ENCODE measurements at regions not wholly inside any gene's neighbourhood (a gene's known extent, or its start where the extent isn't known, plus 50 kb on each side); places are given as distances from the start of the nearest gene placed in this dataset.

DNA sequence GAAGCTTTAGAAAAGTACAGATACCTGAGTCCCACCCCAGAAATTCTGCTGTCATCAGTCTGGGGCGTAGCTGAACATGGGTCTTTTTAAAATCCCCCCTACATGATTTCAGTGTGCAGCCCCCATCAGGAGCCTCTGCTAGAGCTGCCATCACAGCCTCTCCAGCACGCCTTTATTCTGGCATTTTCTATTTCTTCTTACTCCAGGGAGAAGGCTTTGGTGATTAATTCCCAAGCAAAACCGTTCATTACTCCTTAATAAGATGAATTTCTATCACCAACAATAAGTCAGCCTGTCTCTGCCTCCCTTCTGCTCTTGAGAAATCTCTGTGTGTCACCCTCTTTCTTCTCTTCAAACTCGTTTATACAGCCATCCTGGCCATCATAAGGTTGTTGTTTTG, 160.3 kb downstream of the KATNAL1 start:
- no peaks in the 10 kb centered on the region for H3K9me3 ChIP-seq (ENCODE audit: severe bottlenecking)
- no peaks in the 10 kb centered on the region for H3K36me3 ChIP-seq (ENCODE audit: low read depth)
- H3K4me1 ChIP-seq (ENCODE audit: insufficient read depth, poor library complexity, severe bottlenecking), result peaks cover 14% of the 10 kb centered on the region
- H3K4me3 ChIP-seq (ENCODE audit: severe bottlenecking), result no peak overlapping the region
- H3K27ac ChIP-seq (ENCODE audit: poor library complexity, severe bottlenecking), result no peak overlapping the region
- DNase-seq (ENCODE audit: low spot score) (no peak), ATAC-seq (ENCODE audit: low read depth) (no peak)
- TF ChIP-seq, protein P1, sequence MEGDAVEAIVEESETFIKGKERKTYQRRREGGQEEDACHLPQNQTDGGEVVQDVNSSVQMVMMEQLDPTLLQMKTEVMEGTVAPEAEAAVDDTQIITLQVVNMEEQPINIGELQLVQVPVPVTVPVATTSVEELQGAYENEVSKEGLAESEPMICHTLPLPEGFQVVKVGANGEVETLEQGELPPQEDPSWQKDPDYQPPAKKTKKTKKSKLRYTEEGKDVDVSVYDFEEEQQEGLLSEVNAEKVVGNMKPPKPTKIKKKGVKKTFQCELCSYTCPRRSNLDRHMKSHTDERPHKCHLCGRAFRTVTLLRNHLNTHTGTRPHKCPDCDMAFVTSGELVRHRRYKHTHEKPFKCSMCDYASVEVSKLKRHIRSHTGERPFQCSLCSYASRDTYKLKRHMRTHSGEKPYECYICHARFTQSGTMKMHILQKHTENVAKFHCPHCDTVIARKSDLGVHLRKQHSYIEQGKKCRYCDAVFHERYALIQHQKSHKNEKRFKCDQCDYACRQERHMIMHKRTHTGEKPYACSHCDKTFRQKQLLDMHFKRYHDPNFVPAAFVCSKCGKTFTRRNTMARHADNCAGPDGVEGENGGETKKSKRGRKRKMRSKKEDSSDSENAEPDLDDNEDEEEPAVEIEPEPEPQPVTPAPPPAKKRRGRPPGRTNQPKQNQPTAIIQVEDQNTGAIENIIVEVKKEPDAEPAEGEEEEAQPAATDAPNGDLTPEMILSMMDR (IDR thresholded peaks at IDR 0.05; ENCODE audit: poor library complexity, severe bottlenecking), result no peak
- H3K27me3 ChIP-seq (ENCODE audit: insufficient read depth, poor library complexity, severe bottlenecking), result no peaks in the 10 kb centered on the region

DNA sequence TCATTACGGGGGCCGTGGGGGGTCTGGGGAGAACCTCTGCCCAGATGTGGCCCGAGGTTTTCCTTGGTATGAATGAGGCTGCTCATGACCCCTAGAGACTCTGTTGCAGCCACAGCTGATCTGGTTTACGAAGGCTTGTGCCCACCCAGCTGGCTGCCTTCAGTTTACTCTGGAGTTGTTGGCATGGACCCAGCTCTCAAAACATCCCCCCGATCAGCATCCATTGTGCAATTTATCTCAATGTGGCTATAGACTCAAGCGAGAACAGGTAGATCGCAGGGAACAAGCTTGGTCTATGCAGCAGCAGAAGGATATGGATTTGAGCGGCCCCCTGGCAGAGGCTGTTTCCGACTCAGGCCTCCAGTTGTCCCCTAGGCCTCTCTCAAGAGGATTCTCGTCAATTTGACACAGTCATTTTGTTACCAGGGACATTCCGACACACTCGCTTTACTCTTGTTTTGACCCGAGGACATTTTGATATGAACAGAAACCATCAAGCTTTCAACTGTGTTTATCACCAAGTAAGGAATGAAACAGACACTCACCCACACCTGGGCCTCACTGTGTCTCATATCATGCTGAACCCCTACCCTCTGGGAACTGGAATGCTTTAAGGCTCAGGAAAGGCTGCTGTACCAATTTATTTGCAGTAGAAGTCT, 161.5 kb downstream of the KATNAL1 start:
- Histone ChIP-seq H3K4me1 (ENCODE audit: insufficient read depth, poor library complexity, severe bottlenecking) (peaks cover 14% of the 10 kb centered on the region), H3K4me3 (ENCODE audit: severe bottlenecking) (no peak overlapping the region), H3K9me3 (ENCODE audit: severe bottlenecking) (no peaks in the 10 kb centered on the region), H3K27me3 (ENCODE audit: insufficient read depth, poor library complexity, severe bottlenecking) (no peaks in the 10 kb centered on the region), H3K27ac (ENCODE audit: poor library complexity, severe bottlenecking) (no peak overlapping the region), H3K36me3 (ENCODE audit: low read depth) (no peaks in the 10 kb centered on the region)
- DNase-seq (ENCODE audit: low spot score), result no peak
- TF ChIP-seq, protein P1 (IDR thresholded peaks at IDR 0.05; ENCODE audit: poor library complexity, severe bottlenecking), result no peak
- ATAC-seq (ENCODE audit: low read depth), result no peak

DNA sequence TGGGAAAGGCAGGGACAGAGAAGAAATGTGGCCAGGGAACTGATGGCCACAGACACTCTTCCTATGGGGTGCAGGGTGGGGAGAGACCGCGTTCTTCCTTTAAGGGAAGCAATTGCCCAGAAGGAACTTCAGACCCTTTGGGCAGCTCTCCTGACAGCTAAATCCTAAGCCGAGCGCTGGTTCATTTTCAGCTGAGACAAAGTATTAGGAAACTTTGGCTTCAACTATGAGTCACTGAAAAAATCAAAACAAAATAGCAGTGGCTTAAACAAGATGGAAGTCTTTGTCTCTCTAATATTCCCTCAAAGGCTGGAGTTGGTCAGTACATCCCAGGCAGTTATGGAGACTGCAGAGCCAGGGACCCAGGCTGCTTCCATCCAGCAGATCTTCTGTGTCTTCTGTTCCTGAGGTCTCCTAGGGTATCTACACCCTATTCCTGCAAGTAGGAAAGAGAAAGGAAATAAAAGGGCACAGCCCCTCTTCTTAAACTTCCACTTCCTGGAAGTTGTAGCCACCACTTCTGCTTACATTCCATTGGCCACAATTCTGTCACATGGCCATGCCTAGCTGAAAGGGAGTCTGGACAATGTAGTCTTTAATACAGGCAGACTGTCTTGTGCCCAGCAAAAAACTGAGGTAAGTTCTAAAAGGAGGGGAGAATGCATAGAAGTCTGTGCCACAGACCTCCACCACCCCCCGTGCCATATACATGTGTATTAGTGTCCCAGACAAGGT, 163.5 kb downstream of the KATNAL1 start:
- Histone ChIP-seq H3K36me3 (ENCODE audit: low read depth) (no peaks in the 10 kb centered on the region), H3K4me1 (ENCODE audit: insufficient read depth, poor library complexity, severe bottlenecking) (peaks cover 14% of the 10 kb centered on the region), H3K27me3 (ENCODE audit: insufficient read depth, poor library complexity, severe bottlenecking) (no peaks in the 10 kb centered on the region), H3K9me3 (ENCODE audit: severe bottlenecking) (no peaks in the 10 kb centered on the region), H3K4me3 (ENCODE audit: severe bottlenecking) (no peak overlapping the region), H3K27ac (ENCODE audit: poor library complexity, severe bottlenecking) (peak overlapping the region; percentile 61)
- ATAC-seq (ENCODE audit: low read depth), result no peak
- no peak for DNase-seq (ENCODE audit: low spot score)
- TF ChIP-seq, protein P1 (IDR thresholded peaks at IDR 0.05; ENCODE audit: poor library complexity, severe bottlenecking), result no peak

DNA sequence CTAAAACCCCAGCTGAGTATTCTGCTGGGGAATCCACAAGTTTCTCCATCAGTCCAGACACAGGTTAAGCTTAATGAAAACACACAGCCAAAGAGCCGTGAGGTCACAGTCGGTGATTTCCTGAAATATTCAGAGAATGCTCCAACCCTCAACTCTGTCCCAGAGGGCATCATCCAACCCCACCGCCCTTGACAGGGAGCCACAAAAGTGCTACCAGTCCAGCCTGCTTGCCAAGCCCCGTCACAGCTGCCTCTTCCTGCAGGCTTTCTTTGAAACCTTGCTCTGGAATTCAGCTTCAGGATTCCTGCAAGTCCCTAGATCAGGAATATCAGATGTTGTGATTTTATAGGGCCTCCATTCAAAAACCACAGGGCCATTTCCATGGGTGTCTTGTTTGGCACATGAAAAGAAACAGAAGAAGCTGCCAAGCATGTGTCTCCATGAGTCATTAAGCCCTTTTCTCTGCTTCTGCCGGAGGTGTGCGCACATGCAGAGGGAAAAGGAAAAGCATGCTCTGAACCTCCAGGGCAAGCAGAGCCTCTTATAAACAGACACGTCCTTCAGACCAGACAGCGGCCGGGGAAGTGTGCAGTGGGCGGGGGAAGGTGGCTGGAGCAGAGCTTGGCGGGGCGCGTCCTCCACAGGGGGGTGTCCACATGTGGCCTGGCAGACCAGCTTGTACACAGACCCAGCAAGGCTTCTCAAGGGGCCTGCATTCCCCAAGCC, 164.7 kb downstream of the KATNAL1 start:
- H3K4me3 ChIP-seq (ENCODE audit: severe bottlenecking), result no peak overlapping the region

More for the DNA sequence above, 164.7 kb downstream of the KATNAL1 start:
- Histone ChIP-seq H3K27ac (ENCODE audit: poor library complexity, severe bottlenecking) (peak overlapping the region; percentile 61), H3K36me3 (ENCODE audit: low read depth) (no peaks in the 10 kb centered on the region), H3K4me1 (ENCODE audit: insufficient read depth, poor library complexity, severe bottlenecking) (peaks cover 14% of the 10 kb centered on the region), H3K9me3 (ENCODE audit: severe bottlenecking) (no peaks in the 10 kb centered on the region), H3K27me3 (ENCODE audit: insufficient read depth, poor library complexity, severe bottlenecking) (no peaks in the 10 kb centered on the region)
- DNase-seq (ENCODE audit: low spot score) (no peak), ATAC-seq (ENCODE audit: low read depth) (peak; percentile 85)
- TF ChIP-seq, protein P1 (IDR thresholded peaks at IDR 0.05; ENCODE audit: poor library complexity, severe bottlenecking), result no peak

Data from RWPE2 (cell line).